Hematopoietic multipotent progenitor cell treated with erythropoietin and hydrocortisone succinate and interleukin-3 and kit ligand, for 6 days (in vitro differentiated cells): ENCODE measurements at regions not wholly inside any gene's neighbourhood (a gene's known extent, or its start where the extent isn't known, plus 50 kb on each side); places are given as distances from the start of the nearest gene placed in this dataset.
"Not testable (repeated sequence)": the region's sequence is repeated elsewhere in the genome, so short reads cannot be mapped to it uniquely, and the experiment has no call there.

Experiments used
- DNase-seq: peaks from one replicate; pipeline ENCODE4 v3.0.0-alpha.2; 2015

GRCh38 chr3:99586701-99587100 lies 51.7 kb upstream of the COL8A1 start:
- no peak for DNase-seq

- no peak for DNase-seq
Observed at GRCh38 chr3:99579965-99580364, 58.4 kb upstream of the COL8A1 start.

DNA sequence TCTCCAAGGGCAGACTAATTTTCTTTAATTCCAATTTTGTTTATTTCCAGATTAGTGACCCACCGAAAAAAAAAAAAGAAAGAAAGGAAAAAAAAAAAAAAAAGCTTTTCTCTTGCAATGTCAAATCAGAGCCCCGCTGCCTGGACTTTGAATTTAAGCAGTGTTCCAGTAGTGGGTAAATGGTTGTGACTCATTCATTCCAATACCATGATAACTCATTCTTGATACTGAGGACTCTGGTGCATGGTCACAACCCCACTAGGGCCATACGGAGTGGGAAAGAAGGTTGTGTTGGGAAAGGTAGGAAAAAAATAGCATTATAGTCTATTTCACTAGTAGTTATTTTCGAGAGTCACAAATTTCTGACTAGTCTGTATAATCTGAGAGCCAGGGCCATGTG lies 59.1 kb upstream of the COL8A1 start:
- DNase-seq: no peak

- no peak for DNase-seq
Observed at GRCh38 chr3:99578339-99578970, 59.9 kb upstream of the COL8A1 start.

DNA sequence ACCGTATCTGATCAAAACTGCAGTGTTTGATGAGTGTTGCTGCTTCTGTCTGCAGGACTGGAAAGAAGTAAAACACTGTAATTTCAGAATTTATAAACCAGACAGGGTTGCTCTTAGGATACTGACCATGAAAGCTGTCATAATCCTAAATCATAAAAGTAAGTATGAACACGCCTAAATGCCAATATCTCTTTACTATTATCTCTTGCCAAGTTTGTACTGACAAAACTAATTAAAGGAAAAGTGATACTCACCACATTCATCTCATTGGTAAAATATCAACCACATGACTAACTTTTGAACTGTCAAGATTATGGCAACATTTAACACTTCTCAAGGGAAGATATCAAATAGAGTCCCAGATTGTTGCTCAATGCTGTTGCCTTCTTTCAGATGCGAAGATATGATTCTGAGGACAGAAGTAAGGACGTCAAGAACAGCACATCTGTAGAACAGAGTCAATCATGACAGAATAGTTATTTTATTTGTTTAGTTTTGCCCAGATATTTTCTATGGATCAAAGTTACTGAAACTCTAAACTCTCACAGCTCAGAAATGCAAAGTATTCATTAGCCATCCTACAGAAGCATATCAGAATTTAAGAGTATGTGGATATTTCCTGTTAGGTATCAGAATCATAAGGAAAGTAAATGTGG lies 61.4 kb upstream of the COL8A1 start:
- DNase-seq: no peak

- DNase-seq: no peak
Observed at GRCh38 chr3:99575683-99576082, 62.7 kb upstream of the COL8A1 start.

GRCh38 chr3:99570061-99570460 lies 68.3 kb upstream of the COL8A1 start:
- DNase-seq: no peak

GRCh38 chr3:99568663-99569335 lies 69.6 kb upstream of the COL8A1 start:
- DNase-seq: no peak

DNA sequence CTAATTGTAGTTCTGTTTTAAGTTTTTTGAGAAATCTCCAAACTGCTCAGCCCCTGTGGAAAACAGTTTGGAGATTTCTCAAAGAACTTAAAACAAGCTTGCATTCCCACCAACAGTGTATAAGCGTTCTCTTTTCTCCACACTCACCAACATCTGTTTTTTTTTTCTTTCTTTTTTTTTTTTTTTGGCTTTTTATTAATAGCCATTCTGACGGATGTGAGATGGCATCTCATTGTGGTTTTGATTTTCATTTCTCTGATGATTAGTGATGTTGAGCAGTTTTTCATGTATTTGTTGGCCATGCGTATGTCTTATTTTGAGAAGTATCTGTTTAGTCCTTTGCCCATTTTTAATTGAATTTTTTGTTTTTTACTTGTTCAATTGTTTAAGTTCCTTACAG lies 73.1 kb upstream of the COL8A1 start:
- DNase-seq: no peak

DNA sequence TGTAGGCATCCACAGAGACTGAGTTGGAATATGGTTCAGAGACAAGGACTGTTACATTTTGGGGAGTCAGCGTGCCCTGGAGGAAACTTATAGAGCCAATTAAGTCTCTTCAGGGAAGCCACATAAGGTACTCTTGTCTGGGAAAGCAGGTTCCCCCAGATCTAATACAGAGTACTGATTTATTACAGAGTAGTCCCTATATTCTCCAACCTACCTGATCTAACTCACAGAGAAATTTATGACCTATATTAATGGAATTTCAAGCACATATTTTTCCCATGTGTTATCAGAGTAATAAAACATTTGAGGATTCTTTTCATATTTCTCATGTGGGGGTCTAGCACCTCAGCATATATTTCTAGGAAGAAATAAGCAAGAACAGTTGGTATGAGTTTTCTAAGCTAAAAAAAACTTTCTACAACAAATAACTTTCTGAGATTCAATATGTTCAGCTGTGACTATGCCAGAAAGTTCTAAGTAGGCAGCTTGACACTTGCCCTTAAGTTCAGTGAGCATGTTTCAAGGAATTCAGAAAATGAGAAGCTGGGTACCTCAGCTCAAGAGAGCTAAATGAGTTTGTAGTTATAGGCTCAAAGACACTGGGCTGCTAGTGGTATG lies 75.3 kb upstream of the COL8A1 start:
- no peak for DNase-seq

DNA sequence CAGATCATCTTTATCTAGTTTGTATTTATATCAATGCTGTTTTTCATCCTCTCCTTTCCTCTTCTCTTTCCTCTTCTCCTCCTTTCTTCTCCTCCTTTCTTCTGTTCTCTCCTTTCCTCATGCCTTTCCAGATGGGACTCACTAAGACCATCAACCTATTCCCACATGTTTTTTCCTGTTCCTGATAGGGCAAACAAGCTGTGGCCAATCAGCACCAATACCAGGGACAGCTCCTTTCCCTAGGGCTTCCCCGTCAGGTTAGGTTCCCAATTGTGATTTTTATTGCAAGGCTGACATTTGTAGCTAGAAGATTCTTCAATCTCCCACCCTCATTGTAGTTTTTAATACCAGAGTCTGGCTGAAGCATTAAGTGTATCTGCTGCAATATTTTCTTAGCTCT lies 76.3 kb upstream of the COL8A1 start:
- DNase-seq: no peak

- DNase-seq: no peak
Observed at GRCh38 chr3:99561056-99561455, 77.3 kb upstream of the COL8A1 start.

- DNase-seq: no peak
Observed at GRCh38 chr3:99559196-99559595, 79.2 kb upstream of the COL8A1 start.

GRCh38 chr3:99555885-99556284 lies 82.5 kb upstream of the COL8A1 start:
- not testable (repeated sequence) for DNase-seq

DNA sequence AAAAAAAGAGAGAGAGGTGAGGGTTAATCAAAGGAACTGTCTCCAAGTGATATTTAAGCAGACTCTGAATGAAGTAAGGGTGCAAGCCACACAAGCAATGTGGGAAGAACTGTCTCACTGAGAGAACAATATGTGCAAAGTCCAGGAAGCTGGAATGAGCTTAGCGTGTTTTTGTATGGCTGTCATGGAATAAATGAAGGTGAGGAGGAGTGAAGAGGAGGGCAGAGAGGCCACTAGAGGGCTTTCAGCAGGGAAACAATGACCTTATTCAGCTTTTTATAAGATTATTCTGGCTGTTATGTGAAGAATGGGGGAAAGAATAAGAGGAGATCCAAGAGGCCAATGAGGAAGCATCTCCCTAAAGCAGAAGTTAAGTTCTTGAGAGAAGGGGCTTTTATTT lies 86.9 kb upstream of the COL8A1 start:
- DNase-seq: no peak

DNA sequence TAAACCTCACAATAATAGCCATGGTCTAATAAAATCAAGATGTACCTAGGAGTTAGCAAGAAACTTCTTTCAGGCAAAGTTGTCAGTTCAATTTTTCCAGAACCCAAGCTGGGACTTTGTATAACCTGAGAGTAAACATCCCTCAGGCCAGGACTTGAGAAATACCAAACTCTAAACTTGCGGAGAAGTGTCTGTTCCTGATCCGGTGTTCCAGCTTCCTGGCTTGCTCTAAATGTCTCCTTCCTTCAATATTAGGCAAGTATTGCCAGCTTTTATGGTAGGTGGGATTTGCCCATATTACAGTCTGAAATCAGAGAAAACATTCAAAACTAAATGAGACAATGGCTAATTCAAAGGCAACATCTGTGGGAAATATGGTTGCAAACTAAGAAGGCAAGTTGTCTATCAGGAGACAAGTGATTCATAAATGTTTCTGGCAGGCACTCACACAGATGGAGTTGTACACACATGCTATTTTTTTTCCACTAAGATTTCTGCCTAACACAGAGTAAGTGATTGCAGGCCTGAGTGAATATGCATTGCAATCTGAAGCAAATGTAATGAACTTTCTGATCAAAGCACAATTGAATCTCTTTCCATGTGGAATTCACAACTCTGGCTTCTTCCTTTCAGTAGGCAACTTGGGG lies 88.3 kb upstream of the COL8A1 start:
- no peak for DNase-seq

- DNase-seq: no peak
Observed at GRCh38 chr3:99549220-99549619, 89.2 kb upstream of the COL8A1 start.

DNA sequence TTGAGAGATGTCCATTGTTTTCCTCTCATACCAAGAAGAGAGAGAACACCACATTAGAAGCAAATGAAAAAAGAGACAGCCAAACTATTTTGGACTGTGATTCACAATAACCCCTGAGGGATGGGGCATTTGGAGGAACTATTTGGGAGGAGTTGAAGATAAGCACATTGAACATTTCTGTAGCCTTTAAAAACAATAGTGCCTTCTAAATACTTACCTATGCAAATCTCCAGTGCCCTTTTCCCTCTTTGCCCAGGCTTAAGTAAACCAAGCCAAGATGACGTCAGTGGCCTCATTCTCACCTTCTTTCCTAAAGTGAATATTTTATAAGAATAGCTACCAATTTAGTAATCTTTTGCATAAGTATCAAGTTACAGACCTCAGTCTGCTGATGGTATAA lies 89.7 kb upstream of the COL8A1 start:
- DNase-seq: no peak

- DNase-seq: no peak
Observed at GRCh38 chr3:99545941-99546580, 92.3 kb upstream of the COL8A1 start.

DNA sequence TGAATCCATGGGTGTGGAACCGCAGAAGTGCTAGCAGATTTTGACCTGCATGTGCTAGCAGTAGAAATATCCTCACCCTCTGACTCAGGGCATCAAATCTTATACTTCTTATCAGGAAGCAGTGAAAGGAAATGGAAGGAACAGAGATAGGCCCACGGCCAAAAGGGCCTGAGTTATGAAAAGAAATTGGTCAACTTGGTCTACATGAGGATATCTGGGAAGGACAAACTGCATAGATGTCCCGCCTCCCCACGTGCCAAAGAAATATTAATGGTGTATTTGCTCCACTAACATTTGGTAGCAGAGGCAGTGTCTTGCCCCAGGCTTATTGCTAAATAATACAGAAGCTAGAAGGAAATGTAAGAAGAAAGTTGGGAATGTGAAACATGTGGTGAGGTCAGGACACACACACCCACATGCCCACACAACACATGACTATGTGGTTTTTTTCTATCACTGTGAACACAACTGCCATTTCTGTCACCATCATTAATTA lies 93.6 kb upstream of the COL8A1 start:
- DNase-seq: no peak

GRCh38 chr3:99543796-99544195 lies 94.6 kb upstream of the COL8A1 start:
- DNase-seq: no peak

GRCh38 chr3:99542767-99543518 lies 95.5 kb upstream of the COL8A1 start:
- no peak for DNase-seq
